A673 (cell line): ENCODE measurements at regions not wholly inside any gene's neighbourhood (a gene's known extent, or its start where the extent isn't known, plus 50 kb on each side); places are given as distances from the start of the nearest gene placed in this dataset.

Source experiments
- CTCF ChIP-seq: fragments of 300-800, 200-600 bp; sonication (generic); conservative IDR thresholded peaks from 2 replicates; pipeline ENCODE4 v1.5.1; 2017; ENCODE audit warnings: low read depth, mild to moderate bottlenecking, antibody characterized with exemption, low read length, moderate library complexity, mixed read lengths
- EZH2 ChIP-seq: fragments of 200-600 bp; sonication (generic); IDR thresholded peaks from 2 replicates; pipeline ENCODE4 v1.6.1; 2017; ENCODE audit warnings: borderline replicate concordance, low read depth, mild to moderate bottlenecking, mixed read lengths, antibody characterized with exemption, low read length; ENCODE audit not compliant: poor library complexity, severe bottlenecking

DNA sequence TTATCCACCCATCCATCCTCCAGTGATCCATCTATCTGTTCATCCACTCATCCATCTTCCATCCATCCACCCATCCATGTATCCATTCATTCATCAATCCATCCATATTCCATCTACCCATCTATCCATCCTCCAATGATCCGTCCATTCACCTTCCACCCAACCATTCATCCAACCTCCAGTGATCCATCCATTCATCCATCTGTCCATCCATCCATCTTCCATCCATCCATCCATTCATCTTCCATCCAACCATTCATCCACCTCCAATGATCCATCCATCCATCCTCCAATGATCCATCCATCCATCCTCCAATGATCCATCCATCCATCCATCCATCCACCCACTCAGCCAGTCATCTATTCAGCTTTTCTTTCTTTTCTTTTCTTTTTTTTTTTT is 156.5 kb upstream of the WSCD1 start:
- TF ChIP-seq CTCF (no peak), EZH2 (no peak)
